Renal cortex interstitium (tissue), 11 donors: ENCODE measurements at regions not wholly inside any gene's neighbourhood (a gene's known extent, or its start where the extent isn't known, plus 50 kb on each side); places are given as distances from the start of the nearest gene placed in this dataset.

Experiments
- DNase-seq, 11 donors: peaks; one replicate each; pipeline ENCODE4 v3.0.0-alpha.2; 2013; ENCODE audit warnings: low read depth in 9 of 11, low spot score in 4 of 11; ENCODE audit errors: extremely low read depth in 1 of 11

DNA sequence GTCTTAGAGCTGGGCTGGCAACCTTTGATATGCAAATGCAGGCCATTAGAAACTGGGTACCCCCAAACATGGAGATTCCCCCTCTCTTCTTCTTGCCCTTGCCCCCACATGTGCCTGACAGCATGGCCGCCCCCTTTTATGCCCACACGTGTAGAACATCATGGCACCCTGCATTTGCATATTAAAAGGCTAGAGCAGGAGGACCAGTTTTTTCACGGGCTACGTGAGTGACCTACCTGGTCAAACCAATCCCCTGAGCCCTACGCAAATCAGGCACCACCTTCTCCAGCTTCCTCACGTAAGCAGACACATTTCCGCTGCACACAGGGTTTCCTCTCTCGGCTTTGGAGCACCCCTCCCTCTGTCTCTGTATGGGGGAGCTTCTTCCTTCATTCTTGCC, 110.9 kb upstream of the COPS8 start:
- DNase-seq, result no peak

DNA sequence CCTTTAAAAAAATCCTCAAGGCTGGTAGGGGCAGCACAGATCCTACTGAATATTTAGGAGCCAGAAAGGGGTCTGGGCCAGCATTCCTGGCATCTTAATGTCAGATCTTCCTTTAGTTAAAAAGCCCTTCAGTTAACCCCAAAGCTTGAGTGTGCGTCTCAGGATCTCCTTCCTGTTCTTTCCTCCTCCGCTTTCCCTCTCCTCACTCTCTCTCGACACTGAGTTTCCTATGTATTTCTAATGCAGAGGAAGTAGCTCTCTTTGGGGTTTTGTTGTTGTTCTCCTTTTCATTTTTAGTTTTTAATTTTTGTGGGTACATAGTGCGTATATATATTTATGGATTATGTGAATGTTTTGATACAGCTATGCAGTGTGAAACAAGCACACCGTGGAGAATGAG, 109.9 kb upstream of the COPS8 start:
- DNase-seq, result no peak

DNA sequence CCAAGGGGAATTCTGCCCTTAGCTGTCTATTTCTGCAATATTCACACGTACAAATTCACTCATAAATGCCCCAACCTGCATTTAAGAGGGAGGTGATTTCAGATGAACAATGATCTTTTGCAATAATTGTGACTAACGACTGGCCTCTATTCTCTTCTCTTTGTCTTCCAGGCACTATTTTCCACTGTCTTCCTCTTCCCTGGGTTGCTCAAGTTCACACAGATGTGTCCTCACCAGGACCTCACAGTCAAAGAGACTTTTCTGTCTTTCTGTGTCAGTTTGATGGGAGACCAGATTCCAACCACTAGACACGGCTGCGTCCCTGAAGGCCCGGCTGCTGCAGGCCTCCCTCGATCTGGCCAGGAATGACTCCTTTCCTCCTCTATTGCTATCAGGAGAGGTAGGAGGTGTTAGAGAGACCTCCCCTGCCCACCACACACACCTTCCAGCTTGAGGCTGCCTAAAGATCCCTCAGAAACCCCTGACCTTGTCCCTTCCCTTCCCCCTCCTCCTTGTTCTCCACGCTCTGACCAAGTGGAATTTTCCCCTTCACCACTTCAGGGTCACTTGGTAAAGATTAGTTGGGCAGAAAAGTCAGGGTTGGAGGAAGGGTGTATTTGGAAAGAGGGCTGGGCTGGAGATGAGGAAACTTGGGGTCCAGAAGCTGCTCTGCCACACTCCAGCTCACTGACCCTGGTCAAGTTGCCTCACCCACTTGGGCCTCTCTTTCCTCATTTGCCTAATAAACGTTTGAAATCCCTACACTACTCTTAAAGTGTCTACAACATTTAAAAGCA, 109.2 kb upstream of the COPS8 start:
- DNase-seq, result no peak

DNA sequence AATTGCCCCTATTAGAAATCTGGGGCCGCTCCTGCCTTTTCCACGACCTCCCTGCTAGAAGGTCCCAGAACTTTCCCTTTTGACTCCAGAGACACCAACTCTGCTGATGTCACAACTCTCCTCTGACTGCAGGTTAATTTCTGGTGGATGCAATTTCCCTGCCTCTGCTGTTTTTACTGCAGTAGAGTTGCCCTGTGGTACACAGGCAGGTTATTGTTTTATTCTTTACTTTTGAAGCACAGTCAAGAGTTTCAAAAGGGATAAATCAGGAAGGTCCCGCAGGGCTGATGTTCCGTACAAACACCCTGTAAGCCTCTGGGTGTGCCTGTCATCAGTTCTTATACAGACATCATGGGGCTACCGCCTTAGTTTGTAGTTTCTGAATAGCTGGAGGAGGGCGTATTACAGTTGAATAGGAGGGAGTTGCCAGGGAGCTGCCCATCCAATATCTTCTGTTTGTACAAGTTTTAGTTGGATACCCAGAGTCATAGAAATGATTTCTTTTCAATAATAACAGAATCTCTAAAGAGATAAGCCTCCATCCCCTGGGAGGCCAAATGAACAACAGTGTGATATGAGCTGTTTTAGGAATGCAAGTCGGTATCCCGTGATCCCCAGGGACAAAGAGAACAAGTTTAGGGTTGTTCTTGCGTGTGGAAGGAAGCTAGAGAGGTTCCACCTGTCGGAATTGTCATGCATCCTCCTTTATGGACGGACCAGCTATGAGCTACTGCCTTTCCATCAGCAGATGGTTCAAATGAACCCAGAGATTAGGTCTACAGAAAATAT, 108.4 kb upstream of the COPS8 start:
- no peak for DNase-seq

DNA sequence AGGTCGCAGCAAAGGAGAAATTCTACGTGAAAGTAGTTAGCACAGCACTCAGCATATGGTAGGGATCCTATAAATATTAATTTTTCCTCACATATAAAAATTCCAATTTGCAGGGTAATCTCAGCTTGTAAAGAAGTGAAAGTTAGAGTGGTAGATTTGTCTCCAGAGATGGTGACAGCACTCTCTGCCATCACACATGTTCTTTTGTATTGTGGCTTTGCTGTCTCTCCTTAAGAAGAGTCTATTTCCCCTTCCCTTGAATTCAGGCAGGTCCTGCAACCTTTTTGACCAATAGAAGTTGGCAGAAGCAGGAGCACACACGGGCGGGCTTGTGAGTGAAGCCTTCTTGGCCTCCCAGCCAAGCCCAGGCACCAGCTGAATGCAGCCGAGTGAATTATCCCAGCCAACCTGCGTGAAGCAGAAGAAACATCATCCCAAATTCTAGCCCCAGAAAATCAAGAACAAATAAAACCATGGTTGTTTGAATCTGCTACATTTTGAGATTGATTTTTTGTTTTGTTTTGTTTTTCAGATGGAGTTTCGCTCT, 107.8 kb upstream of the COPS8 start:
- no peak for DNase-seq

DNA sequence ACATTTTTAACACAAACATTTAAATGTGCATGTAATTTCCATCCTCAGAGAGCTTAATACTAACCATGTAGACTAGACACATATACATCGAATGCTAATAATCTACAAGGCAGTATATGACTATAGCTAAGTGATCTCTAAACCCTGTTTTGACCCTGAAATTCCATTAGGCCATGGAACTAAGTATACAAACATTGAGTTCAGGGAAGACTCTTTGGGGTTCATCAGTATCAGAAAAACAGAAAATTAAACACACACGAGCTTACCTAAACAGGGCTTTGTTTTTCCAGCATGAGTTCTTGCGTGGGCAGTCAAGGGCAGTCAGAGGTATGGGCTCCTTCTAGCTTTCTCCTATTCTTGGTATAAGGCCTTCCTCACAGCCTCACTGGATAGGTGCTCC, 106.0 kb upstream of the COPS8 start:
- DNase-seq, result no peak

DNA sequence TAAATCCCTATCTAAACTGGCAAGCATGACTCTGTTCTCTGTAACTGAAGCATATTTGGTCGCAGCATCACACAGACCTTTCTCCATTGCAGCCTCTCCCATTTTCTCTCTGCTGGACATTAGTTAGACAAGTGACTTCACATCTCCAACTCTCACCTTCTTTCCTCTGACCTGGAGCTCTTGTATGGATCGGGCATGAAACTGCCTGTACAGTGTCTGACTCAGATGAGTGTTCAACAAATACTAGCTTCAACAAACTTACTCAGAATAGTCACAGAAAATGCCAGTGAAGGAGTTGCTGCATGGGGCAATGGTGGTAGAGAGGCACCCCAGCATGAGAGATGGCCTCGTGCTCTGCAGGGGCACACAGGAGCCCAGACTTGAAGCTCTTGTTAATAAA, 104.7 kb upstream of the COPS8 start:
- no peak for DNase-seq

DNA sequence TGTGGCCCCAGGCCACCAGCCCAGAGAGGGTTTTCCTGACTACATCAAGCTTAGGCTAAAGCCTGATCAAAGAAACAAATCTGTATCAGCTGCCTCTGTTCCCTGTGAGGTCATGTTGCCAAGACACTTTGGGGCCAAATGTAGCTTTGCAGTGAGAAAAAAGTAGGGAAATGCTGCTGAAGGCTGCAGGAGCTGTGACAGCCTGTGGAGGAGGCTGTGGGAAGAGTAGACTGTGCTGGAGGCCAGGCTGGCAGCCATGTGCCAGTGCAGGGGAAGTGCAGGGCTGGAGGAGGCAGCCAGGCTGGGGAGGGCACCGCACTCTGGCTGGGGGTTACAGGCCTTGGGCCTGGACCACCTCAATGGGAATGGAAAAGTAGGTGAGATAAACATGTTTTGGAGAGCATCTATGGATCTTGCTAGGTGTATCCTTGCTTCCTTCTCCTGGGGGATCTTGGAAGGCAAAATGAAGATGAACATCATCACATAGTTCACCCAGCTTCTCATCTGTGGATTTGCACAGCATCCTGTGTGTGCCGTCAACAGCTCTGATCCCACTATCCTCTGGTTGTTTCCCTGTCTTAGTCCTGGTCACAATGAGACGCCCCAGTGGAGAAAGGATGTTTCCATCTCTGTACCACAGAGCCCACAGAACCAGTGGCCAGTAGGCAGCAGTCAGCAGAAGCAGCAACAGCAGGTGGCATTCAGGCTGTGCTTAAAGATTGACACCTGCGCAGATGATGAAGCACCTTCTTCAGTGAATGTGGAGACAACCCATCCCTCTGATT, 103.8 kb upstream of the COPS8 start:
- no peak for DNase-seq

DNA sequence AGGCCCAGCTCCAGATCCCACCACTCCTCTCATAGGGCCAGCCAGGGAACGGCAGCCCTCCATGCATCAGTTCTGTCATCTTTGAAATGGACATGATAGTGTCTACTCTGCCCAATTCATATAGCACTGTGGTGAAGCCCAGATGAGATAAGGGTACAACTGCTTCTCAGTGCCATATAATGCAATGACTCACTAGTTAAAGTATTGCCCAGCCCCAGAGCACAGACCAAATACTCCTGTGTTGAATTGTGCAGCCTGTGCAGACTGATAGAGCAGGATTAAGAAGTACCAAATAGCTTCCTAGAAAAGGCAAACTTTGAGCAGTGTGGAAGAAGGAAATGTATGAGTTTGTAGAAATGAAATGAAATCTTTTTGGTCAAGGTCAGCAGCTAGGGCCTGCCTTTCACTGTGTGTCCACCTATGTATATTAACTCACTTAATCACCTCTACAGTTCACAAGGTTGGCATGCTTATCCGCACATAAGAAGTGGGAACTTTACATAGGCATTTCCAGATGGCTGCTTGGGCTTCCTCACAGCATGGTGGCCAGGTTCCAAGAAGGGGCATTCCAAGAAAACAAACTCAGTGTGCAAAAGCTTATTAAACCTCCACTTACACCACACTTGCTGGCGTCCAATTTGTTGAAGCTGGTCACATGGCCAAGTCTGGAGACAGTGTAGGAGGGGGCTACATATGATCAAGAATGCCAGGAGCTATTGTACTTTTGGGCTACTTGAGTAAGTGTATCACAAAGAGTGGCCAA, 102.8 kb upstream of the COPS8 start:
- DNase-seq, result no peak

DNA sequence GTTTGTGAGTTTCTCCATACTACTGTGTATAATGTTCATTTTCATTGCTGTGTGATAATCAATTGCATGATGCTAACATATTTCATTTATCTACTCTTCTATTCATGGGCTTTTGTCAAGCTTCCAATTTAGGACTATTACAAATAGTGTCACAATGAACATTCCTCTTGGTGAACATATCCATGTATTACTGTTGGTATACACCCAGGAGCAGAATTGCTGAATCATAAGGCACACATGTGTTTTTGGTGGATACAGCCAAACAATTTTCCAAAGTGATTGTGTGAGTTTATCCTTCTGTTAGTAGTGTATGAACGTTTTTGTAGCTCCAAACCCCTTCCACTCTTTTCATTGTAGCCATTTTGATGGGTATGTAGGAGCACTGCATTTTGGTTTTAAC, 101.6 kb upstream of the COPS8 start:
- no peak for DNase-seq

DNA sequence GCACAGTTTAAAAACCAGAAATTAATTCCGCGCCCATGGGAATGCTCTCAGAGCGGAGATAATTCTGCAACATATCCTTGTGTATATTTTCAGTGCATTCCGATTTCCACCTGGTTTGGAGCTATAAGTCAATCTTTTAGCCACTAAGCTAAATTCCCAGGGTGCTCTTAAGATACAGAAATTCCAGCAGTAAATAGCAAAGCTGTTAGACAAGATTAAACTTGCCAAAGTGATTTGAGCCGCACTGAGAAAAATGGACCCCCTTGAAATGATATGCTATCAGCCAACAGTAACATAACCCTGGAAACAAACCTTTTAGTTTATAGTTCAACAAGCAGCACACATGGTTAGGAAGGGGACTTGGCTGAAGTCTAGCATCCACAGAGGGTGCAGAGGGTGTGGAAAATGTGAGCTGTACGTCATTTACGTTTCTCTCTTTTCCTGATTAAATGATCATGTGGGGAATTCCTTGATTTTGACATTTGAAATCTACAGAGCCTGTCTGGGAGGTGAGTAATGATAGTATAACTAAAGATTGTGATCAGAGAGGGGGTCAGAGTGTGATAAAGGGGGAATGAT, 99.8 kb upstream of the COPS8 start:
- no peak for DNase-seq

DNA sequence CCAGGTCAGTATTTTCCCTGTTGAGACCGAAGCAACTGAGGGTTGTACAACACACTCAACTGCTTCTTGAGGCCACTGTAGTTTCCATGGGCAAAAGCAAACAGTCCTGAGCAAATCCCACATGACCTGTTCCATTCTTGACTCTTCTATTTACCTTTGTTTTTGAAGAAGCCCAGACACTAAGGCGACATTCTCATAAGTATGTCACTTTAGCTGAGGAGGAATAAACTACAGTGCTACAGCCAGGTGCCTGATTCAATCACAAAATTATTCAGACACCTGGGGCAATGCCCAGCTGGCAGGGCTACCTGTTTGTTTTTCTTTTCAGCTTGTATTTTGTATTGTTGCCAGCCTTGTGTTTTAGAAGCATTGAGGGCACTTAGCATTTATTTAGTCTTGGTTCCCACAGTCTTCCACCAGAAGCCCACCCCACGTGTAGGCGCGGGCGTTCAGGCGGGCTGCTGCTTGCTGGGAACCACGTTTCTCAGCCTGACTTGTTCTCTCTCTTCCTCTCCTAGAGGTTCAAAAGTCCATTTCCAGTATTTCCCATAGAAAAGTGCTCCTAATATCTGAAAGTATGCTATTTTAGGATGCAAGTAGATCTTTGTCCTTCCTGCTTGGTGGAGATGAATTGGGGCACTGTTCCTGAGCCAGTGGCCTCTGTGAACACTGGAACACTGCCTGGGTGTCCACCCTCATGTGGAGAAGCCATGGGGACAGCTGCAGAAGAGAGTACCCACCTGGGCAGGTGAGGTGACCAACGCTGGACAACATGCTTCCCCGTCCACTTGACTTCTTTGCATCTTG, 99.0 kb upstream of the COPS8 start:
- DNase-seq, result no peak

DNA sequence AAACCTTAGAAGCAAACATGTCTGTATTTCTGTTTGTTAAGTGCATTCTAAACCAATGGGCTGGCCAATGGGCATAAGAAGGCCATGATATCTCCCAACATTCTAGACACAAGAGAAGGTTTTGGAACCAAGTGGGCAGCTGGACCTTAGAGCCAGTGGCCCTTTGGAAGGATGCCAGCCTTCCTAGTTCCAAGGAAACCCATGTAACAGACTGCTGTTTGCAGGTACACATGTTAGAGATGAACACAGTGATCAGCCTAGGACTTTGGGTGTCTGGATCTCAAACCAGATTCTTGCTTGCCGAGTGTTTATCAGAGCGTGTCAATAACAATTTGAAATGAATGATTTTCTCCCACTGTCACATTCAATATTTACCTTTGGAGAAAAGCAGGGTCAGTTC, 97.5 kb upstream of the COPS8 start:
- no peak for DNase-seq

DNA sequence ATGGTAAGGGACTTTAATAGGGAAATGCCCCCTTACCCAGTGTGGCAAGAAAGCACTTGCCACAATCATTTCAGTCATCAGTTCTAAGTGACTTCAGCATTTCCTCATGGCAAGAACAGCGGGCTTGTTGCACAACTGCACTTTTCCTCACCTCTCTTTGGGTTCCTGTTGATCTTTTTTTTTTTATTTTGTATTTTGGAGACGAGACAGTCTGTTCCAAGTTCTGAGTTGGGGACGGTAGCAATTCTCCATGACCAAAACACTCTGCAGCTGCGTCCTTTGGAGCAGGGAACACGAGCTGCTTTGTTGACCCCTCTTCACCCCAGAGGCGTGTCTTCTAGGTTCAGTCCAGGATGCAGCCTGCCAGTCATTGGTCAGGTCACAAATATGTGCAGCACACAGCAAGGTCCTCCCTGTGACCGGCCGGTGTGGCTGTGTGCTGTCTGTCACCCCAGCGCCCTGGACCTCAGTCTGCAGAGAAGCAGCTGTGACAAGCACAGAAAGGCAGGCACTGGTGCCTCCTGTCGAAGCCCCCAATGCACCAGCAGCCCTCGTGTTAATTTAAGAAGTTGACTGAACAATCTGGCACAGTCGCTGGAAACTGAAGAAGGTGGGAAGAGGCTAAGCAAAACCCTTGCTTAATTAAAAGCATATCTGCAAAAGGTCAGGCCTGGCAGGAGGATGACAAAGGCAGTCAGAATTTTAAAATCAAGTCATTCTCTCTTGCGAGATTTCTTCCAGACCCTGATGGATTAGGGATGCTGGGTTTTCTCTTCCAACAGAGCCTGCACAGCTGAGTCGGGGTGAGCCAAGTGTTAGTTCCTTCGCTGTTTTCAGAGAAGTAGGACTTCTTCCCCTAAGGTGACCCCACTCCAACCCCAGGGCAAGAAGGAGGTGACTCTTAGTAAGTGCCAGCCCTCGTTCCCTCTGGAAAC, 96.7 kb upstream of the COPS8 start:
- DNase-seq, result no peak

DNA sequence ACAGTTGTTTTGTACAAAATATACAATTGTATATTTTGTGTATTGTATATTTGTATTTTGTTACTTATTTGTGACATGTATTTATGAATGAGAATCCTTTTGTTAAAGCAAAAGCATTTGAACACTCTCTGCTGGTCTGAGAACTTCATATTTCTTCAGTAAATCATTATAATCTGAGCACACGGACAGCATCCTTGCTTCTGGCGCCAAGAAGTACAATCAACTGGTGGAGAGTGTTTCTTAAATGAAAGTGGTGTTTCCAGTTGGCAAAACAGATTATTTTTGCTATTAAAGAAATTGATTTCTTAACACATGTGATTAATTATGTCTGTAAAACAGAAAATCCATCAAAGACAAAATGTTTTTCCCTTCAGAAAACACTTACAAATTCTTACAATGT, 95.1 kb upstream of the COPS8 start:
- no peak for DNase-seq

DNA sequence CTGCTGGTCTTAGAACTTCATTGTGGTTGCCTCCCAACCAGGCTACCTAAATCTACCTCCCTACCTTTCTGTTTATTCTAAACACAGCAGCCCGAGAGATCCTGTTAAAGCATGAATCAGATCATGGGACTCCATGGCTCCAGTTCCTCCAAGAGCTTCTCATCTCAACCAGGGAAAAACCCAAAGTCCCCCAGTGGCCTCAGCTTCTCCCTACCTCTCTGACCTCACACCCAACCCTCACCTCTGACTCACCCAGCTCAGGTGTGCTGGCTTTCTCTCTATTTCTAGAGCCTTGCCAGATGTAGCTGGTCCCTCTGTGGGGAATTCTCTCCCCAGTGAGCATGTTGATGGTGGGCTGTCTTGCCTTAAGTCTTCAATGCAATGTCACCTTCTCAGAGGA, 93.8 kb upstream of the COPS8 start:
- DNase-seq, result no peak

DNA sequence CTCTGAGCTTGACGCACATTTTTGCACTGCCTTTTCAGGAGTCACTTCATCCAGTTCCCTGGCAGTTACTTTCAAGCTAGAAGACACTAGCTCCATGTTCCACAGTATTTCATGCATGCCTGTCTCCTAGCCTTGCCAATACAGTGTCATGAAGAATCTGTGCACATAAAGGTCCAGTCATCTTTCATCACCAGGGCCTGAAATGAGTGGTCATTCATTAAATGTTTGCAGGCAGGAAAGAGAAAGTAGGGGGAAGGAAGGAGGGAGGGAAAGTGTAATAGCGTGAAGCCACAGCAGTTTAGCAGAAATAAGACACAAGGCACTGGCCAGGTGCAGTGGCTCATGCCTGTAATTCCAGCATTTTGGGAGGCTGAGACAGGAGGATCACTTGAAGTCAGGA, 92.4 kb upstream of the COPS8 start:
- no peak for DNase-seq
